Activated CD8-positive, alpha-beta memory T cell treated with anti-CD3 and anti-CD28 coated beads, Interleukin-2, amount 10 ng/mL, durations not matched to agents 7 days and 5 days (primary cell): ENCODE measurements at regions not wholly inside any gene's neighbourhood (a gene's known extent, or its start where the extent isn't known, plus 50 kb on each side); places are given as distances from the start of the nearest gene placed in this dataset.

ENCODE experiments used
- ATAC-seq: fragments of 150-1000 bp; cut with Tn5 transposase; one replicate; pipeline ENCODE4 v1.10.0; 2021; ENCODE audit warnings: moderate library complexity
- CTCF ChIA-PET: fragments of 350-600 bp; sonication (Branson Sonifier 250); formaldehyde crosslinking; loops from one replicate; lab custom pipeline; 2021; ENCODE audit warnings: antibody characterized with exemption; lab: Charles Lee
- DNase-seq: peaks from one replicate; pipeline ENCODE4 v3.0.0-alpha.2; 2020
- H3K27ac Mint-ChIP-seq: one replicate; pipeline ENCODE4 v1.8.0; 2021; ENCODE audit warnings: mild to moderate bottlenecking, mixed read lengths
- H3K27me3 Mint-ChIP-seq: one replicate; pipeline ENCODE4 v1.8.0; 2021; ENCODE audit warnings: mixed read lengths
- H3K36me3 Mint-ChIP-seq: one replicate; pipeline ENCODE4 v1.8.0; 2021; ENCODE audit warnings: mild to moderate bottlenecking, mixed read lengths
- H3K4me1 Mint-ChIP-seq: one replicate; pipeline ENCODE4 v1.8.0; 2021; ENCODE audit warnings: mixed read lengths
- H3K4me3 Mint-ChIP-seq: one replicate; pipeline ENCODE4 v1.8.0; 2021; ENCODE audit warnings: mild to moderate bottlenecking, moderate library complexity, mixed read lengths
- H3K9me3 Mint-ChIP-seq: one replicate; pipeline ENCODE4 v1.8.0; 2022; ENCODE audit warnings: low read depth, mixed read lengths

DNA sequence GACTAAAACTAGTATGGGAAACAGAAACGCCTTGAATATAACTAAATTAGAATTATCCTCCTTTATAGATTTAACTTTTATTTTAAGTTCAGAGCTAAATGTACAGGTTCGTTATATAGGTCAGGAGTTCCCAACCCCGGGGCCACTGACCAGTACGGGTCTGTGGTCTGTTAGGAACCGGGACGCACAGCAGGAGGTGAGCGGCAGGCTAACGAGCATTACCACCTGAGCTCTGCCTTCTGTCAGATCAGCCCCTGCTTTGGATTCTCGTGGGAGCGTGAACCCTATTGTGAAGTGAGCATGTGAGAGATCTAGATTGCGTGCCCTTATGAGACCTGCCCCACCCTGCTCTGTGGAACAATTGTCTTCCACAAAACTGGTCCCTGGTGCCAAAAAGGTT lies 51.0 kb downstream of the FAT4 start:
- H3K27ac Mint-ChIP-seq: no peak overlapping the region
- no peak for ATAC-seq
- no peak overlapping the region for H3K4me3 Mint-ChIP-seq
- peaks cover 3% of the 10 kb centered on the region for H3K9me3 Mint-ChIP-seq
- no peaks in the 10 kb centered on the region for H3K27me3 Mint-ChIP-seq
- no peaks in the 10 kb centered on the region for H3K4me1 Mint-ChIP-seq
- H3K36me3 Mint-ChIP-seq: no peaks in the 10 kb centered on the region
- no peak for DNase-seq
- CTCF ChIA-PET: no interaction called here

DNA sequence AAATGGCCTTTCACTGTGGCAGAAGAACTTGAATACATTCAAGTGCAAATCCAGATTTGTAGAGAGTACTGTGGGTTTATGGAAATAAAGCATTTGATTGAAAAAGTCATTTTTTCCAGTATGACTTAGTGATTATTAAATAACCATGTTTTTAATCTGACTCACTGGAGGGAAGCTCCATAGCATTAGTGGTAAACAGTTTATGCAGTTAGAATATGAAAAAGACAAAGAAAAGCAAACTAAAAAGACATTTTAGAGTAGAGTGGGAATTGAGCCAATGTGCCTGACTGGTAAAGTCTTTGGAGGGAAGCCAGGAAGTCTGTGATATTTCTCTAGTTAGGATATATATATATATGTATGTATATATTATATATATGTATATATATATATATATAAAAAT lies 53.4 kb downstream of the FAT4 start:
- Mint-ChIP-seq H3K27ac (no peak overlapping the region), H3K4me3 (no peak overlapping the region), H3K9me3 (peaks cover 3% of the 10 kb centered on the region), H3K4me1 (no peaks in the 10 kb centered on the region), H3K36me3 (no peaks in the 10 kb centered on the region), H3K27me3 (no peaks in the 10 kb centered on the region)
- ATAC-seq: no peak
- DNase-seq: no peak
- CTCF ChIA-PET: no interaction called here

DNA sequence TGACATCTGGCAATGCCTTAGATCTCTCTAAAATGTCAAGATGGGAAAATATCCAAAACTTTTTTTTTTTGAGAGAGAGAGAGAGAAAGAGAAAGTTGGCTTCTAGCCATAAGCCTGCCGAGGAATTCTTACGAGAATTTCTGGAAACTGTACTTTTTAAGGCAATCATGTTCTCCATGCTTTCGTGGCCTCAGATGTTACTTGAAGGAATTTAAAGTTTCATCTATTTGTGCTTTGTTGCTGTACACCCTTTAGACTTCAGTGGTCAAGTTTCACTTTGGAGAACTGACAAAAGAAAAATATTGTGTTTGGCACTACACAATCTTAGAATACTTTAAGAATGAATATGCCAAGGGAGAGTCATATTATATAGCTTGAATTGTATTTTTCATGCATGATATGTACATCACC lies 53.9 kb downstream of the FAT4 start:
- H3K4me3 Mint-ChIP-seq: no peak overlapping the region
- H3K36me3 Mint-ChIP-seq: no peaks in the 10 kb centered on the region
- CTCF ChIA-PET: no interaction called here
- no peaks in the 10 kb centered on the region for H3K27me3 Mint-ChIP-seq
- no peak for ATAC-seq
- no peak for DNase-seq
- no peak overlapping the region for H3K27ac Mint-ChIP-seq
- H3K4me1 Mint-ChIP-seq: no peaks in the 10 kb centered on the region
- peaks cover 3% of the 10 kb centered on the region for H3K9me3 Mint-ChIP-seq

DNA sequence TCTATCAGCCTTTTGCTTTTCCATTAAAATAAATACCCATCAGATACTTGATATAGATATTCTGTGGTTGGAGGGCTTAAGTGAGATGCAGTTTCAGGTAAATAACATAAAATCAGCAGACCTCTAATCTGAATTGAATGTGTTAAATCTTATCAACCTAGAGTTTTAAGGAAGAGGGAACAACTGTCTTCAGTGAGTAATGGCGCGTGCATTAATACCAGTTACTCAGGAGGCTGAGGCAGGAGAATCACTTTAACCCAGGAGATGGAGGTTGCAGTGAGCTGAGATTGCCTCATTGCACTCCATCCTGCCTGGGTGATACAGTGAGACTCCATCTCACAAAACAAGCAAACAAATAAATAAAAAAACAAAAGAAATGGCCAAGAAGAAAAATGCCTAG lies 54.3 kb downstream of the FAT4 start:
- CTCF ChIA-PET: no interaction called here
- no peak overlapping the region for H3K4me3 Mint-ChIP-seq
- H3K36me3 Mint-ChIP-seq: no peaks in the 10 kb centered on the region
- no peak overlapping the region for H3K27ac Mint-ChIP-seq
- H3K27me3 Mint-ChIP-seq: no peaks in the 10 kb centered on the region
- H3K9me3 Mint-ChIP-seq: peaks cover 3% of the 10 kb centered on the region
- ATAC-seq: no peak
- no peak for DNase-seq
- no peaks in the 10 kb centered on the region for H3K4me1 Mint-ChIP-seq

DNA sequence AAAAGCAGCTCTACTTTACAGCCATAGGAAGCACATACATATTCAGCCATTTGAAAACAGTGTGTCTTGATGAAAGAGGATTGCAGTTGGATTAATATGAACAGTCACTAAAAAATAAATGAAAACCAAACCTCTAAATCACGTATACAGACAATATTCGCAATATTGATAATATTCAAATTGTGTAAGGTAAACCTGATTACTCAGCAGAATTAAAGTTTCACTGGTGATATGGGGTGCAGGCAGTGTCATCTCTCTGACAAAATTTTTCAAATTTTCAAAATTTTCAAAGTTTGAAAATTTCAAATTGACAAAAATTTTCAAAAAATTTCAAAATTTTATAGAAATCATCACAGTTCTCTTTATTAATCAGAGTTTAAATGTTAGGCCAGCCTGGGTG lies 55.7 kb downstream of the FAT4 start:
- no peaks in the 10 kb centered on the region for H3K27me3 Mint-ChIP-seq
- DNase-seq (no peak), ATAC-seq (no peak)
- CTCF ChIA-PET: no interaction called here
- no peaks in the 10 kb centered on the region for H3K36me3 Mint-ChIP-seq
- H3K27ac Mint-ChIP-seq: no peak overlapping the region
- no peaks in the 10 kb centered on the region for H3K9me3 Mint-ChIP-seq
- no peak overlapping the region for H3K4me3 Mint-ChIP-seq
- no peaks in the 10 kb centered on the region for H3K4me1 Mint-ChIP-seq

DNA sequence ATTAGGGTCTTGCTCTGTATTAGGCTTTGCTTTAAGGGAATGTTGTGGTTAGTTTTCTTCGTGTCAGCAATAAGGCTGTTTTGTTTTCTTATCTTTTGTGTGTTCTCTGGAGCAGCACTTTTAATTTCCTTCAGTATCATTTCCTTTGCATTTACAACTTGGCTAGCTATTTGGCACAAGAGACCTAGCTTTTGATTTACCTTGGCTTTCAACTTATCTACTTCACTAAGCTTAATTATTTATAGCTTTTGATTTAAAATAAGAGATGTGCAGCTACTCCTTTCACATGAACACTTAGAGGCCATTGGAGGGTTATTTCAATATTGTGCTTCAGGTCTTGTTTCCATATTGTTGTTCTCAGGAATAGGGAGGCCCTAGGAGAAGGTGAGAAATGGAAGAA lies 68.2 kb downstream of the FAT4 start:
- no peaks in the 10 kb centered on the region for H3K4me1 Mint-ChIP-seq
- no peaks in the 10 kb centered on the region for H3K9me3 Mint-ChIP-seq
- DNase-seq (no peak), ATAC-seq (no peak)
- no peaks in the 10 kb centered on the region for H3K27me3 Mint-ChIP-seq
- no peak overlapping the region for H3K4me3 Mint-ChIP-seq
- H3K27ac Mint-ChIP-seq: no peak overlapping the region
- CTCF ChIA-PET: no interaction called here
- H3K36me3 Mint-ChIP-seq: no peaks in the 10 kb centered on the region

DNA sequence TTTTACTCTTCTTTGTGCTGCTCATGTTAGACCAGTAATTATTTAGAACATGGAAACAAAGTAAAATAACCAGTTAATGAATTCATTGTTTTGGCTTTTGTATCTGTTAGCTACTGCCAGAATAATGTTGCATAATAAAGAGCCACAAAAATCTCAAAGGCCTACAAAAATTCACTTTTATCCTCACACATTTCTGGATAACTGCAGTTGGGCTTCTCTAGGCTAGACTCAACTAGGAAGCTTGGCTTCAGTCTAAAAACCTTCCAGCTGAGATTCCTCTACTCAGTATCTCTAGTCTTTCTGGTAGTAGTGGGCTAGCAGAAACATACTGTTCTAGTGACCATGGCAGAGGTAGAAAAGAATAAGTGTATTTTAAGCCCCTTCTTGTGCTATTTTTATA lies 73.0 kb downstream of the FAT4 start:
- DNase-seq: no peak
- H3K27me3 Mint-ChIP-seq: no peaks in the 10 kb centered on the region
- ATAC-seq: no peak
- CTCF ChIA-PET: no interaction called here
- H3K36me3 Mint-ChIP-seq: no peaks in the 10 kb centered on the region
- no peaks in the 10 kb centered on the region for H3K4me1 Mint-ChIP-seq
- no peak overlapping the region for H3K27ac Mint-ChIP-seq
- H3K9me3 Mint-ChIP-seq: no peaks in the 10 kb centered on the region
- no peak overlapping the region for H3K4me3 Mint-ChIP-seq

DNA sequence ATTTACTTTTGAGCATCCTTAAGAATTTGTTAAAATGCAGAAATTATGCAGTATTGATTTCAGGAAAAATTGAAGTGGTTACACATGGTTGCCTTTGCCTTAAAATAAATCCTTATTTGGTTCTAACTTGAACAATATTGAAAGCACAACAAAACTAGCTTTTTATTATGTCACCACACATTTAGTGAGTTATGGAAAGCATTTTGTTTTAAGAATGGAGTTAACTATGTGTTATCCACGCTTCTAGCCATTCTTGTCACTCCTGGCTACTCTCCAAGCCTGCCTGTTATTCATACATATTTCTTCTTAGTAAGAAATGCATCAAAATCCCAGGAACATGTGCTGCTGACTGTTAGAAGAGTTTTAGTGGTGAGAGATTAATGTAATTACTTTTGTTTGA lies 73.9 kb downstream of the FAT4 start:
- Mint-ChIP-seq H3K27ac (no peak overlapping the region), H3K9me3 (no peaks in the 10 kb centered on the region), H3K27me3 (no peaks in the 10 kb centered on the region), H3K36me3 (no peaks in the 10 kb centered on the region), H3K4me3 (no peak overlapping the region), H3K4me1 (no peaks in the 10 kb centered on the region)
- CTCF ChIA-PET: no interaction called here
- DNase-seq (no peak), ATAC-seq (no peak)

DNA sequence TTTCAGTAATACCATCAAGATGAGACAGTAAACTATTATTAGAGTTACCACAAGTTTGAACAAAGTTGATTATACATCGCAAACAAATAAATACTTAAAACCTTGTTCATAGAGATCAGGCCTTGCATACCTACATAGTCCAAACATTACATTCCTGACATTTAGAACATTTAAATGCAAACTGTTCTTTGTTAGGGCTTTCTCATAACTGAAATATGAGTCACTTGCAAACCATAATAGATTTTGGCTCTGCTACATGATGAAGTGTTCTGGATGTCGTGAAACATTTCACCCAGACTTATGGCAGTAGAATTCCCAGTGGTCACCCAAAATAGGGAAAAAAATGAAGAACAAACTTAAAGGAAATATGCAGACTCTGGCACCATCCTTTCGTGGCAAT lies 75.0 kb downstream of the FAT4 start:
- ATAC-seq (no peak), DNase-seq (no peak)
- H3K27ac Mint-ChIP-seq: no peak overlapping the region
- H3K9me3 Mint-ChIP-seq: no peaks in the 10 kb centered on the region
- H3K27me3 Mint-ChIP-seq: no peaks in the 10 kb centered on the region
- H3K4me1 Mint-ChIP-seq: no peaks in the 10 kb centered on the region
- H3K4me3 Mint-ChIP-seq: no peak overlapping the region
- CTCF ChIA-PET: no interaction called here
- no peaks in the 10 kb centered on the region for H3K36me3 Mint-ChIP-seq

DNA sequence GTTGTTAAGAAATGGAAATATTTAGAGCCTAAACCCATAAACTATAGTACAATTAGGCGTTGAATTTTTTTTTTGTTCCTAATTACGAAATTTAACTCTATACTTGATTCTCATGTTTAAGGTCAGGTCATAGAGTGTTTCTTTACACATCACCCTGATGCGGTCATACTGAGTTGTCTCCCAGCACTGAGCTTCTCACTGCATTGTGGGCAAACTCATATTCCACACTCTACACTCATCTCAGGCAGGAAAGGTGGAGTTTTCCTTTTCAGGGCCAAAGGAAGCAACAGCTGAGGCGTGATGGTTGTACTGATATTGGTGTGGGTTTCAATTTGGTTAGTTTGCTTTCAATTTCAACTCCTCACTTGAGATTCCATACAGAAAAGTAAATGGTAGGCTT lies 75.4 kb downstream of the FAT4 start:
- H3K36me3 Mint-ChIP-seq: no peaks in the 10 kb centered on the region
- no peak for ATAC-seq
- H3K4me1 Mint-ChIP-seq: no peaks in the 10 kb centered on the region
- no peak overlapping the region for H3K4me3 Mint-ChIP-seq
- no peaks in the 10 kb centered on the region for H3K9me3 Mint-ChIP-seq
- no peaks in the 10 kb centered on the region for H3K27me3 Mint-ChIP-seq
- DNase-seq: no peak
- CTCF ChIA-PET: no interaction called here
- H3K27ac Mint-ChIP-seq: no peak overlapping the region

DNA sequence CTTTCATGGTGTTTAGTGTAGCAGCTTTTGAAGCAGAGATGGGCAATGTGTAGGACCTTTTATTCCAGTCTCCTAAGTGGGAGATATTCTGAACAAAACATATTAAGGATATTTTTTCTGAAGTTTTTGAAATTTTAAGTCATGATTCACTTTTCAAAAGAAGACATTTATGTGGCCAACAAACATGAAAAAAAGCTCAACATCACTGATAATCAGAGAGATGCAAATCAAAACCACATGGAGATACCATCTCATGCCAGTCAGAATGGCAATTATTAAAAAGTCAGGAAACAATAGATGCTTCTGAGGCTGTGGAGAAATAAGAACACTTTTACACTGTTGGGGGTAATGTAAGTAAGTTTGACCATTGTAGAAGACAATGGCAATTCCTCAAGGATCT lies 76.0 kb downstream of the FAT4 start:
- Mint-ChIP-seq H3K27me3 (no peaks in the 10 kb centered on the region), H3K9me3 (no peaks in the 10 kb centered on the region), H3K36me3 (no peaks in the 10 kb centered on the region), H3K4me3 (no peak overlapping the region), H3K27ac (no peak overlapping the region), H3K4me1 (no peaks in the 10 kb centered on the region)
- CTCF ChIA-PET: no interaction called here
- ATAC-seq (no peak), DNase-seq (no peak)

DNA sequence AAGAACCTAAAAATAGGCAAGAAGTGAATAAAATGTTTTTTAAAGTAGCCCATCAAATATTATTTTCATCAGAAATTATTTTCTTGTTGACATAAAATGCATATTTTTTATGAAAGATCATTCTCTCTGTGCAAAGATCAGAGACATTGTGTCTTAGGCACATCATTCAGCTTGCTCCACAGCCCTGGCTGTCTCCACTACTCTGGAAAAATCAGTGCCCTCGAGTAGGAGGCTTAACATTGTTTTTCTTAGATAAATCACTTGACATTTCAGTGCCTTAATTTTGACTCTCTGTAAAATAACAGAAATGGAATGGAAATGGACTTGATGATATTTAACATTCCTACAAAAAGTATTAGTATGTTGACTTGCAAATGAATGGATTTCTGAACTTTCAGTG lies 77.9 kb downstream of the FAT4 start:
- Mint-ChIP-seq H3K9me3 (no peaks in the 10 kb centered on the region), H3K4me3 (no peak overlapping the region), H3K27me3 (no peaks in the 10 kb centered on the region), H3K36me3 (no peaks in the 10 kb centered on the region), H3K4me1 (no peaks in the 10 kb centered on the region), H3K27ac (no peak overlapping the region)
- no peak for DNase-seq
- CTCF ChIA-PET: no interaction called here
- ATAC-seq: no peak

DNA sequence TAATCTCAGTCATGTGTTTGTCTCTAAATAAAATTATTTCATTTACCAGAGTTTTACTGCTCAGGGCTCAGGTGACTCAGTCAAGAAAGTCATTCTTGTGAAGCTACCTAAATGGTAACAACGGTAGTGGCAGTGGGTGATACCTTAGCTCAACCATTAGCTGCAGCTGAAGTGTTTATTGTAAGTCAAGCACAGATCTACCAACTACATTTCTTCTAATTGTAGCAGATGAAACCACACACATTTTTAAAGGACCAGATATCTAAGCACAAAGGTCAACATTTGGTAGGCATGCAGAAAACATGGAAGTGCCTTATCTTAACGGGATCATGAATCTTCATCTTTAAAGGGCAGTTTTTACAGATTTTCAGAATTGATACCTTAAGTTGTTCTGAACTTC lies 79.1 kb downstream of the FAT4 start:
- DNase-seq (no peak), ATAC-seq (no peak)
- Mint-ChIP-seq H3K36me3 (no peaks in the 10 kb centered on the region), H3K9me3 (no peaks in the 10 kb centered on the region), H3K4me1 (no peaks in the 10 kb centered on the region), H3K4me3 (no peak overlapping the region), H3K27me3 (no peaks in the 10 kb centered on the region), H3K27ac (no peak overlapping the region)
- CTCF ChIA-PET: no interaction called here

DNA sequence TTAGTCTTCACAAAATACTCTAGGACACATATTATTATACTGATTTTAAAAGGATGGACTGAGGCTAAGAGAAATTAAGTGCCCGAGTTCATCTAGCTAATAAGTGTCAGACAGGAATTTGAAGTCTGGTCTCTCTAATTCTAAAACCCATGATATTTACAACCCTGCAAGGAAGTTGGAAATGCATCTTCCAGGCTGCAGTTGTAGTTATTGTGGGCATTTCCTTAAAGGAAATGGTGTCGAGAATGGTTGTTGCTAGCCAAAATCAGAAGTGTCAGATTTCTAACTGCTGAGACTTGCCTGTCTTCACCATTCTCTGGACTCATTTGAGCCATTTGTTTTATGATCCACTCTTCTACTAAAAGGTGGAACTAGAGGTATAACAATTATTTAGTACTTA lies 82.5 kb downstream of the FAT4 start:
- ATAC-seq: no peak
- Mint-ChIP-seq H3K9me3 (no peaks in the 10 kb centered on the region), H3K4me3 (no peak overlapping the region), H3K27me3 (no peaks in the 10 kb centered on the region), H3K36me3 (no peaks in the 10 kb centered on the region), H3K4me1 (no peaks in the 10 kb centered on the region), H3K27ac (no peak overlapping the region)
- no peak for DNase-seq
- CTCF ChIA-PET: no interaction called here

DNA sequence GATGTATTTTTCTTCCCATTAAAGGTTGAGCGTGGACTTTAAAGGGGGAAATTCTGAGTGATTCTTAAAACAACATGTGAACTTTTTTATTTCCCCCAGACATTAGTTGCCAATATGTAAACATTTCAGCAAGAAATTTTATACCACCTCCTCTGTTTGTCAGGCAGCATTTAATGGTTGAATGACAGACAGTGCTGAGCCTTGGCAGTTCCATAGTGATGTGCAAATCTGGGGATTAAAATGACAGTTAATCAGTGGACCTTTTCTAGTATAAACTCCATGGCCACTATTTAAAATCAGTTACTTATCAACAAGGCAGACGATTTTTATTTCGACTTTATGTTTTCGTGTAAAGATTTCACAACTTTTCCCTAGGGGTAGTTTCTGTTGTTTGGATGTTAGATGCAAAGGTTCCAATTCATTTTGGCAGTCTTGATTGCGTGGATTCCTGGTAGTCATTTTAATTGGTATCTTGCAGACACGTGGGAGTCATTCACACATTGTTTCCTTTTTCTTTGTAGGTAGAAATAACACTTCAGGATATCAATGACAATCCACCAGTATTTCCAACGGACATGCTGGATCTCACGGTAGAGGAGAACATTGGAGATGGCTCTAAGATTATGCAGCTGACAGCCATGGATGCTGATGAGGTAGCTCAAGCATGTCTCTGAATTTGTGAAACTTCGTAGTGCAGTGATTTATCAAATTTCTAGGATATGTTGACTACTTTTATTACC lies 83.7 kb downstream of the FAT4 start:
- Mint-ChIP-seq H3K27ac (no peak overlapping the region), H3K4me1 (no peaks in the 10 kb centered on the region), H3K36me3 (no peaks in the 10 kb centered on the region), H3K4me3 (no peak overlapping the region), H3K27me3 (no peaks in the 10 kb centered on the region), H3K9me3 (peaks cover 4% of the 10 kb centered on the region)
- ATAC-seq: no peak
- CTCF ChIA-PET: no interaction called here
- DNase-seq: no peak
